ENCODE measurements at regions not wholly inside any gene's neighbourhood (a gene's known extent, or its start where the extent isn't known, plus 50 kb on each side); places are given as distances from the start of the nearest gene placed in this dataset.
A peak's percentile ranks its signal among the peaks of the same experiment; 100 is the strongest.

DNA sequence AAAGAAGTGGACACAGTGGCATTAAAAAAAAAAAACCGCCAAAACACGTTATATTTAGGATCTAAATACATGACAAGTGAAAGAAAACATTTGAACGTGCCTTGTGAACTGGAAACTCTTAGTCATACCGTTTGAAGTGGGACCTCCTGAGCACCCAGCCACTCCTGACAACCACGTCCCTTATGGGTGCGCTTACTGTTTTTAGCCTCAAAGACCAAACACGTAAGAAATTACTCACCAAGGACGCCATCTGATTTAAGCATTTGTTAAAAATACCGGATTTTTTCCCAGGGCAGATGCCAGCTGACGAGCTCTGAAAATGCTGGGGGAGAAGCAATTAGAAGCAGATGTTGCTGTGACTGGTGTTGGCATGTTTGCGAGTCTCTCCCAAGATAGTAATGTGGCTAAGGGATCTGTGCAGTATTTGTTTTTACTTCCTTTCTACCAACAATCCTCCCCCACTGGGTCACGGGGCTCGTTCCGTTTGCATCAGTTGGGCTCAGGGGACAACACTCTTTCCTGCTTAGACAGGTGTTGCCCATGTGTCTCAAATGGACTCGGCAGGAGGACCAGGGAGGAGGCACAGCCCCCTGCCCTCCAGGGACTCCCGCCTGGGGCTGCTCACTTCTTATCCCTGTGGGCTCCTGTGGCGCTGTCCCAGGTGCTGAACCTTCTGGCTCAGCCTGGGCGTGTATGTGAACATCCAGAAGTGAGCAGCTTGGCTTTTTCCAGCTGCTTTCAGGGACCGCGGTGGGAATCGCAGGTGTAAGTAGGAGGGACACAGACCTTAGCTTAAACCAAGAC lies 101.0 kb downstream of the BEGAIN start:
- Mint-ChIP-seq H3K27me3 (ENCODE audit: insufficient read depth, unreplicated experiment) (no peaks in the 10 kb centered on the region), H3K27ac (ENCODE audit: low read depth, unreplicated experiment) (no peak overlapping the region), H3K4me1 (ENCODE audit: insufficient read depth, unreplicated experiment) (no peaks in the 10 kb centered on the region), H3K9me3 (ENCODE audit: unreplicated experiment) (no peaks in the 10 kb centered on the region), H3K4me3 (ENCODE audit: unreplicated experiment) (no peak overlapping the region), H3K36me3 (ENCODE audit: insufficient read depth, unreplicated experiment) (peaks cover 5% of the 10 kb centered on the region)
- ChIA-PET CTCF (no interaction called here), POLR2A (no interaction called here)
- BruUV-seq (replicated peaks), result no TSS peak
- intact Hi-C loops (cut with micrococcal nuclease), result no loop called here
- peak; percentile 72 for DNase-seq (ENCODE audit: unreplicated experiment)
- TF ChIP-seq, protein P1, sequence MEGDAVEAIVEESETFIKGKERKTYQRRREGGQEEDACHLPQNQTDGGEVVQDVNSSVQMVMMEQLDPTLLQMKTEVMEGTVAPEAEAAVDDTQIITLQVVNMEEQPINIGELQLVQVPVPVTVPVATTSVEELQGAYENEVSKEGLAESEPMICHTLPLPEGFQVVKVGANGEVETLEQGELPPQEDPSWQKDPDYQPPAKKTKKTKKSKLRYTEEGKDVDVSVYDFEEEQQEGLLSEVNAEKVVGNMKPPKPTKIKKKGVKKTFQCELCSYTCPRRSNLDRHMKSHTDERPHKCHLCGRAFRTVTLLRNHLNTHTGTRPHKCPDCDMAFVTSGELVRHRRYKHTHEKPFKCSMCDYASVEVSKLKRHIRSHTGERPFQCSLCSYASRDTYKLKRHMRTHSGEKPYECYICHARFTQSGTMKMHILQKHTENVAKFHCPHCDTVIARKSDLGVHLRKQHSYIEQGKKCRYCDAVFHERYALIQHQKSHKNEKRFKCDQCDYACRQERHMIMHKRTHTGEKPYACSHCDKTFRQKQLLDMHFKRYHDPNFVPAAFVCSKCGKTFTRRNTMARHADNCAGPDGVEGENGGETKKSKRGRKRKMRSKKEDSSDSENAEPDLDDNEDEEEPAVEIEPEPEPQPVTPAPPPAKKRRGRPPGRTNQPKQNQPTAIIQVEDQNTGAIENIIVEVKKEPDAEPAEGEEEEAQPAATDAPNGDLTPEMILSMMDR (IDR thresholded peaks at IDR 0.05; ENCODE audit: unreplicated experiment), result no peak
